NCI-H1048 (cell line): ENCODE measurements at regions not wholly inside any gene's neighbourhood (a gene's known extent, or its start where the extent isn't known, plus 50 kb on each side); places are given as distances from the start of the nearest gene placed in this dataset.
A peak's percentile ranks its signal among the peaks of the same experiment; 100 is the strongest.
"Not testable (repeated sequence)": the region's sequence is repeated elsewhere in the genome, so short reads cannot be mapped to it uniquely, and the experiment has no call there.

Experiments used
- DNase-seq: peaks from one replicate; lab custom pipeline; 2025; lab: John Stamatoyannopoulos, UW

DNA sequence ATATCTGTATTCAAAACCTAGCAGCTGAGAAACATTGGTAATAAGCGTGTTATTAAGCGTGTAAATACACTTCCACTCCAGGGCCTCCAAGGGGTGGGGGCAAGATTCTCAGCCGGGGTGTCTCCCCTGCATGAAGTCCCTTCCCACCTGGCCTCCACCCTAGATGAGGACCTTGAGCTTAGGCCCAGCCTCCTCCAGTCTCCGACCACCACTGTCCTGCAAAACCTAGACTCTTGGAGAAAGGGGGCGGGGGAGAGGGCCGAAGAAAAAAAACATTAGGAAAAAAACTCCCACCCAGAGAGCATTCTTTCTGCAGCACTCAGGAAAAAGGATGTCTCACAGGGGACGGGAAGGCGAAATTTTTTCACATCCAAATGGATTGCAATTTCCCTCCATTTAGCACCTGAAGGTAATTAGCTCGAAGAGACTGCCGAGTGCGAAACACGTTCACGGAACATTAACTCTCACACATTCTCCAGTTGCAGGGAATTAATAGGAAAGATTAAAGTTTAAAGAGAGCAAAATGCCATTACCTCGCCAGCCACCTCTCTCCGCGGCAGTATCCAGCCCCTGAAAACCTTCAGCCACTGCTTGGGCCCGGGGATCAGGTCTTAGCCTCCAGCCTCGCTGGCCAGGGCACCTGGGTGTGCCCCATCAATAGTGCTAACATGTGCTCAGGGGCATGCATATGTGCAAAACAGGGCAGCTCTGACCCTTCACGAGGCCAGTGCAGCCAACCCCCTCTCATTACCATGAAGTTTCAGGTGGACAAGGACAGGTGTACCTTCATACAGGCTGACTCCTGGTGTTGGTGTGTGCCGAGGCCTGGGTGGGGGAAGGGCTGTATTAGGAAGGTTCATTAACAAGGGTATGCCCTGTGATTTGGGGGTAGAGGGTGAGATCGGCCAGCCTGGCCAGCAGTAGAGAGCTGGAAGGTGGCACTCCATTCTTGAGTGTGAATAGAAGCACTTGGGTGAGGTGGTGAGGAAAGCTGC lies 77.2 kb downstream of the HIF1AN start:
- no peak for DNase-seq

GRCh38 chr10:100613846-100614245 lies 78.1 kb downstream of the HIF1AN start:
- no peak for DNase-seq

- no peak for DNase-seq
These were observed 78.8 kb downstream of the HIF1AN start for GRCh38 chr10:100614429-100615095.

DNA sequence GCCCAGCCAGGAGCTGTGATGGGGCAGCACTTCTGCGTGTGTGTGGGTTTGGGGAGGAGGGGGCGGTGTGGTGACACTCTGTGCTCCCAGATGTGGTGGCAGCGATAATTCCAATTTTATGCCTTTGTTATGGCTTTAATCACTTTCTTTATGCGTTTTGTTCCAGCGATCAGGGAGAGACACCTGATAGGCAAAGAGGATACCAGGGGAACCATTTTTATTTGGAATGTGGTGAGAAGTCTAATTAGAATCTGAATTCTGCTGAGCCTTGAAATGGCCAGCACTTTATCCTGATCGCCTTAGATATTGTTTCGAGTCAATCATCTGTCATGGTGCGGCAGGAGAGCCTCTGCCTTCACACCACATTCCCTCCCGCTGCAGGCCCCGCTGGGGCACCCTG lies 79.5 kb downstream of the HIF1AN start:
- no peak for DNase-seq

DNA sequence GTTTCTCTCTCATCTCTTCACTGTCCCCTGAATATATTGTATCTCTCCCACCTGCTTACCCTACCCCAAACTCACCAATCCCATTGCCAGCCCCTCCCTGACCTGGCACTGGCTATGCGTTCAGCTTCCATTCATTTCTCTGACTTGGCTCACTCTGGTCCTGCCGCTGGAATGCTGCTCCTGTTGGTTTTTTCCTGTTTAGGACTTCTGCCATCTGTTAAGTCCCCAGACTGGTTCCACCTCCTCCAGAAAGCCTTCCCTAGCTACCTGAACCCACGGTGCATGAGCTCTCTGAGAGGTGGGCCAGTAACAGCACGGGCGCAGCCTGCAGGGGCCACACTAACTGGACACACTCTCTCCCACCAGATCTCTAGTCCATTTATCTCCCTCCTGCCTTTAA lies 80.2 kb downstream of the HIF1AN start:
- DNase-seq, result no peak

GRCh38 chr10:100618091-100618615 lies 82.4 kb downstream of the HIF1AN start:
- no peak for DNase-seq

GRCh38 chr10:100618632-100619255 lies 83.0 kb downstream of the HIF1AN start:
- no peak for DNase-seq

GRCh38 chr10:100620087-100620835 lies 84.5 kb downstream of the HIF1AN start:
- no peak for DNase-seq

DNA sequence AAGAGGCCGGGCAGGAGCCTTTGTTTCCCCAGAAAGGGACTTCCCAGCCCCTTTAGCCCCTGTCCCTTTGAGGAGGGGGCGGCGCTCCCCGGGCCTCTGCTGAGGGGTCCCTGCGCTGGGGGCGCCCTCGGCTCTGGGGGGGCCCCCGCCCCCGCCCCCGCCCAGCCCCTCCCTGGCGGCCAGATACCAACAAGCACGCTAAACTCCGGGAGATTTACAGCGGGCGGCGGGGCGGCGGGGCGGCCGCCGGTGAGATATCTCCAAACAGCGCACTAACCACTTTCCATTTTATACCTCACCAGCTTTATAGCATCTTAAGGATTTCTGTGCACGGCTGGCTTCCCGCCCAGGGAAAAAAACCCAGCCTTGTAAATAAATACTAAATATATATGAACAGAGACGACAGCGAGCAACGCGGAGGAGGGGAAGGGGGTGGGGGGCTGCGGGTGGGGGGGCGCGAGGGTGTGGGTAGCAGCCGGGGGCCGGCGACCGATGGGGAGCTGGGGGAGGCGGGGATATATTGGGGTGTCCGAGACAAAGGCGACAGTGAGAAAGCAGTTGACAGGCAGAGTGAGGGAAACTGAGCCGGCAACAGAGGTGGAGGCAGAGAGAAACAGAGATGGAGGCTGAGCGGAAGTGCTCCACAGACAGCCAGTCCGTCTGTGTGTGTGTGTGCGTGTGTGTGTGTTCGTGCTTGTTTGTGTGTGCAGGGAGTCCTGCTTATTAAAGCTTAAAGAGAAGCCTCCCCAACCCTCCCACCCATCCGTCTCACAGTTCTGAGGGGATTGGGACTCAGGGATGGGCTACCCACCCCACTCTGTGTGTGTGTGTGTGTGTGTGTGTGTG lies 85.8 kb downstream of the HIF1AN start:
- DNase-seq, result no peak

DNA sequence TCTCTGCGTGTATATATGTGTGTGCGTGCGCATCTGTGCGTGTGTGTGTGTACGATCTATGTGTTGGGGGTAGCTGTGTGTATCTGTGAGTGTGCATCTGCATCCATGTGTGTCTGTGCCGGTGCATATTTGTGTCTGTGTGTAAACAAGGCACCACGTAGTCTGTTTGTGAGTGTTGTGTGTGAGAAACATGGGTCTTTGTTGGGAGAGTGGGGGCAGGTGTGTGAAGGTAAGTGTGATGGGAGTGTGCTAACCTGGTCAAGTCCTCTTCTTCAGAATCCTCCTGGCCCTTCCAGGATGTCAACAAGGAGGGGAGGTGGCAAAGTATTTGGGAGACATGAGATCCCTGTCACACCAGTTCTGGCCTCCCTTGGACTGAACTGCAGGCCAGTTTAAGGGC lies 87.2 kb downstream of the HIF1AN start:
- no peak for DNase-seq

DNA sequence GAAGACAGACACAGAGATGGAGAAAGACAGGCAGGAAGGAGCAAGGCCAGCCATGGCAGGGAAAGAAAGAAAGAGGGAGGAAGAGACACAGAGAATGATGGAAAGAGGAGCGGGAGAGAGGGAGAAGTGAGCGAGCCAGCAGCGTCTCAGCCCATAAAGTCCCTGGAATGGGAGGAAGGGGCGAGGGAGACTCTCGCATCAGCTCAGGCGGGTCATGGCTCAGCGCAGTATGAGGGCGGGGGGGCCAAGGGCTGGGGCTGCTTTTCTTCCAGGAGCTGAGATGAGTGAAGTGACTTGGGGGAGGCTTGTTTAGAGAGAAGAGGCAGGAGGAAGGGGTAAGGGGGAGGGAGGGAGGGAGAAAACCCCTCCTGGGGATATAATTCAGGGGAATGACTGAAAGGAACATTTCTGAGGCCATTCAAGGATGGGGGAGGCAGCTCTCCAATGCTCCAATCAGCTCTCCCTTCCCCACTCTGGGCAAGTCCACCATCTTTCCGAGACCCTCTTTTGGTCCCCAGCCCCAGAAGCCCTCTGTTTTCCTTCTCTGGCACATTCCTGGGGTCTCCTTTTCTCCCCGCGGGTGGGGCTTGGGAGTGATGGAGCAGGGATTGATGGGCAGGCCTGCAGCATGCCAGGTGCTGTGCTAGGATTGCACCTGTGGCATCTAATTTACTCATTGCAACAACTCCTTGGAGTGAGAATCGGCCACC lies 87.9 kb downstream of the HIF1AN start:
- DNase-seq, result no peak

DNA sequence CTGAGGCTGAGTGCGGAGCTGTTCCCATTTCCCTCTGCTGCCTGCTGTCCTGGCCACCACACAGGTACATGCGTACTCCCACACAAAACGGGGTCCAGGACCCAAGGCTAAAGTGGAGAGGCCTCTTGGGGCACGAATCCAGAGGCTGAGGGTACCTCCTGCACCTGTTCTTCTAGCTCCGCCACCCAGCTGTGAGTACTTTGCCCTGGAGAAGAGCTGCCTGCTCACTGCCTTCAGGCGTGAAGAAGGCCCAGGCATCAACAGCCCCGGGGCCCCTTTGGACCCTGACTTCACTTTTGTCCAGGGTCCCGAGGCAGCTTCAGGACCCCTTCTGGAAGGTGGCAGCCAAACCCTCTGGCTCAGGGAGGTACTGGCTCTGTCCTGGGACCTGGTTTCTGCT lies 88.6 kb downstream of the HIF1AN start:
- DNase-seq, result no peak

GRCh38 chr10:100625816-100626215 lies 90.1 kb downstream of the HIF1AN start:
- DNase-seq, result no peak

DNA sequence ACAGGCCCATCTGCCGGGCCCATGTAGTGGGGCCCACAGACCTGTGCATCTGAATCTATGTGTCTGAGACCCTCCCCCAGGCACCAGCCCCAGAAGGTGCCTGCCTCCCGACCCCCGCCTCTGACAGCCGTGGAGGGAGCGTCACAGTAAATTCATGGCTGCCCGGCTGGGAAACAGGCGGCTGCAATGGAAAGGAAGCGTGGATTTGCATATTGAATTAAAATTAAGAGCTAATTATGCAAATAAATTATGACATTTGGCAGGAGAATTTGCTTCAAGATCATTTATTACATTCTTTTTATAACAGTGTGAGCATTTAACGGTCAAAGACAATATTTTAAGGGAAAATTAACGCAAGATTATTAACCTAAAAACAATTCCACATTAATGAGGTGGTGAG lies 92.3 kb downstream of the HIF1AN start:
- DNase-seq, result peak; percentile 31

DNA sequence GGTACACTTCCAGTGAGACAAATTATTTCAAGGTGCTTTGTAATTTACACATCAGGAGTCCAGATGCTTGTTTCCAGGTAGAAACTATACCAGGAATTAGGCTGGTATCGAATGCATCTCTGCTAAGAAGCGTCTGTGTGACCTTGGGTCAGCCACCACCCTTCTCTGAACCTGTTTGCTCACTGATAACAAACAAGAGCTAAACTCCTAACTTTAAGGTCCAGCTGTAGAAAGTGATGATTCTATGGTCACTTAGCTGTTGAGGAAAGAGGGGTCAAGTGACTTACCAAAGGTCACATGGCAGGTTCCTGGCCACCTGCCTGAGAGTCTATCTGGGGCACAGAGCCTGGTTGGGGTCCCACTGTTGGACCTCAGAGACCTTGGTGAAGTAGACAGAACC lies 95.4 kb downstream of the HIF1AN start:
- no peak for DNase-seq

DNA sequence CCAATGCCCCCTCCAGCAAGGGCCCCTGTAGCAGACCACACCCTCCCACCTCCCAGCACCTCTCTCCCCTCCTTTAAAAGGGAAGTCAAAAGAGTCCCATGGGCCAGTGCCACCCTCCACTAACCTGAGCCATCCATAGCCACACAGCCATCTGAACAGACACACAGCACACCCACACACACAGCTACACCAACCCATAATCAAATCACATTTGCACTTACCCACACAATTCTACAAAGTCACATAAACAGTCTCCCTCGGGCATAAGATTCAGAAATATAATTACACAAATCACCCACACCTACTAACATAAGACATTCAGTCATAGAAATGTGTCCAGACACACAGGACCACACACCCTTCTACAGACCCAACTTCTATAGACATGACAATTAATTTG lies 96.3 kb downstream of the HIF1AN start:
- DNase-seq, result no peak

DNA sequence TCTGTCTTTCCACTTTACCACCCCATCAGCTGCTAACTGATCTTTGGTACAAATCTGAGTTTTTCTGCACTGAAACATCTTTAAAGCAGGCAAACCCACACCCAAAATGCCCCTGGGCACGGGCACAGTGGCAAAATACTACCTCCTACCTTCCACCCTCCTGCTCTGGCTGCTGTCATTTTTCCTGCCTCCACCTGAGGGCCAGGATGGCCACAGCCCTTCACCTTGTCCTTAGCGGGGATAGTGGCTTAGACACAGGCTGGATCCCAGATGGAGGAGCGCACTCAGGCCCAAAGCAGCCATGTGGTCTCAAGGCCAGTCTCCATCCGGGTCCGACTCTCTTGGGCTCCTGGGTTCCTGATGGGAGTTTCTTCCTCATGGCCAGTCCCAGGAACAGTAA lies 98.3 kb downstream of the HIF1AN start:
- DNase-seq, result no peak

DNA sequence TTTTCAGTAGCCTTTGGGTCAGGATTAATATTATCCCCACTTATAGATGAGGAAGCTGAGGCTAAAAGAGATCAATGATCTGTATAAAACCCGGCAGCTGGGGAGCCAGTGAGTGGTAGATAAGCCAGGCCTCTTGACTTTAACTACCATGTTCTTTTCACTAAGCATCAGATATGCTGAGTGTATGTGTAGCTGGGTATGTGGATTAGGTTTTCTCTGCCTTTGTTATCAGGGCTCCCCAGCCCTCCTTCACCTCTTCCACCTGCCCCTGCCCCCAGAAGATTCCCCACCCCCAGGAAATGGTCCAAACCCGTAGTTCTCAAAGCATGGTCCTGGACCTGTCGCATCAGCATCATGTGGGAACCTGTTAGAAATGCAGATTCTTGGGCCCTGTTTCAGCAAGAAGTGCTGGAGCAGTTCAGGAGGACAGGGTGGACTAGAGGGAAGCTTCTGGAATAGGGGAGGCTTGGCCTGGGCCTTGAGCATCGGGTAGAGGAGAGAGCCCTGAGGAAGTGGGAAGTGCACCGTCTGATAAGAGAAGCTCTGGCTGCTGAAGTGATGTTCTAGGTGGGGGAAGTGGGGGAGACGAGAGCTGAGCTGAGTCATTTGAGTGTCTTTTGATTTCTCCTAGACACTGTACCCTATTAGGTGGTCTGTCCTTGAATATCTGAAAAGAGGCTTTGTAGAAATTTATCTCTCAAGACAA lies 101.3 kb downstream of the HIF1AN start:
- no peak for DNase-seq

DNA sequence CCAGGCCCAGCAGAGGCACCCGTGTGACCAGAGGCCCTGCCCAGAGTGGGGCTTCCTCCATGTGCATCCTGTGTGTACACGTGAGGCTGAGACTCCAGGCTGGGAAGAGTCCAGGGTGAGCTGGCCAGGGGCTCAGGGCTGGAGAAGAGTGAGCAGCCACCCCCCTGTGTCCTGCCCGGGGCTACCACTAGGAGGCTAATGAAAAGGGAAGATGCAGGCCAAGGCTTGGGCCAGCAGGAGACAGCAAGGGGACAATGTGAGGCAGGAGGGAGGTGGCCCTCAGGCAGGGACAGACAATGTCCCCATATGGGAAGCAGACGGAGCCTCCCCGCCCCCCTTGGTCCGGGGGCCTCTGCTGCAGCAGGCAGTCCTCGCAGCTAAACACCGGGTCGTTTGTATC lies 102.0 kb downstream of the HIF1AN start:
- DNase-seq, result no peak

GRCh38 chr10:100638969-100639368 lies 103.2 kb downstream of the HIF1AN start:
- DNase-seq, result not testable (repeated sequence)
